ENCODE measurements at regions not wholly inside any gene's neighbourhood (a gene's known extent, or its start where the extent isn't known, plus 50 kb on each side); places are given as distances from the start of the nearest gene placed in this dataset.
A peak's percentile ranks its signal among the peaks of the same experiment; 100 is the strongest.
"Not testable (repeated sequence)": the region's sequence is repeated elsewhere in the genome, so short reads cannot be mapped to it uniquely, and the experiment has no call there.

DNA sequence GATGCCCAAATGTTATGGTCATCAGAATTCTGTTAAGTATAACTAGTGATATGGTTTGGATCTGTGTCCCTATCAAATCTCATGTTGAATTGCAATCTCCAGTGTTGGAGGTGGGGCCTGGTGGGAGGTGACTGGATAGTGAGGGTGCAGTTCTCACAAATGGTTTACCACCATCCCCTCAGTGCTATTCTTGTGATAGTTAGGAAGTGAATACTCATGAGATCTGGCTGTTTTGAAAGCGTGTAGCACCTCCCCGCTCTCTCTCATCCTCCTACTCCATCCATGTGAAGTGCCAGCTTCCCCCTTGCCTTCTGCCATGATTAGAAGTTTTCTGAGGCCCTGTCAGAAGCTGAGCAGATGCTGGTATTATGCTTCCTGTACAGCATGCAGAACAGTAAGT is 359.5 kb downstream of the TMEM167A start:
- POLR2A ChIA-PET = interaction anchor here (0.6 kb wide), 1 partner anchor 30 kb away, joined by 4 read pairs; no protein-coding TSS in a partner anchor
- in situ Hi-C loops (cut with MboI) = no loop called here

DNA sequence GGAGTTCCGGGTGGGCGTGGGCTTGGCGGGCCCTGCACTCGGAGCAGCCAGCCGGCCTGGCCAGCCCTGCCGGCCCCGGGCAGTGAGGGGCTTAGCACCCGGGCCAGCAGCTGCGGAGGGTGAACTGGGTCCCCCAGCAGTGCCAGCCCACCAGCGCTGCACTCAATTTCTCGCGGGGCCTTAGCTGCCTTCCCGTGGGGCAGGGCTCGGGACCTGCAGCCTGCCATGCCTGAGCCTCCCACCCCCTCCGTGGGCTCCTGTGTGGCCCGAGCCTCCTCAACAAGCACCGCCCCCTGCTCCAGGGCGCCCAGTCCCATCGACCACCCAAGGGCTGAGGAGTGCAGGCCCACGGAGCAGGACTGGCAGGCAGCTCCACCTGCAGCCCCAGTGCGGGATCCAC is 362.5 kb downstream of the TMEM167A start:
- H3K9ac ChIP-seq (ENCODE audit: insufficient read depth in 1 of 2, low read depth in 2 of 2, low read length in 2 of 2); ATAC-seq; H3K27me3 ChIP-seq (ENCODE audit: control insufficient read depth in 2 of 2, insufficient read depth in 2 of 2, low read length in 2 of 2); intact Hi-C loops (cut with micrococcal nuclease); DNase-seq (ENCODE audit: extremely low read depth in 1 of 4, low spot score in 3 of 4); H3K9me3 ChIP-seq (replicated peaks; ENCODE audit: control insufficient read depth, insufficient read depth, low read depth, low read length); H3K79me2 ChIP-seq (ENCODE audit: control insufficient read depth, insufficient read depth, low read length); H3K4me3 ChIP-seq; FAIRE-seq; in situ Hi-C loops (cut with MboI); H3K9me1 ChIP-seq (ENCODE audit: control insufficient read depth, insufficient read depth, low read length); H2AFZ ChIP-seq (ENCODE audit: low read depth, low read length); H3K36me3 ChIP-seq (ENCODE audit: control insufficient read depth, insufficient read depth, low read length); H3K27ac ChIP-seq (ENCODE audit: extremely low read depth, low read depth, low read length); H4K20me1 ChIP-seq (replicated peaks; ENCODE audit: control insufficient read depth, insufficient read depth, low read length); BruUV-seq (replicated peaks); H3K4me2 ChIP-seq (ENCODE audit: insufficient read depth, low read length); CTCF ChIA-PET (ENCODE audit: low intra/inter-chr PET ratio); H3K4me1 ChIP-seq (replicated peaks in 1 of 2; ENCODE audit: control insufficient read depth in 2 of 2, insufficient read depth in 2 of 2, low read length in 2 of 2): not testable (repeated sequence)
- WGBS (ENCODE audit: insufficient coverage, low coverage, missing lambda C conversion rate) = 15% methylated on average over 17 of the region's 21 CpGs
- POLR2A ChIA-PET = interaction anchor here (0.6 kb wide), 1 partner anchor 100 kb away, joined by 3 read pairs; no protein-coding TSS in a partner anchor

More for the DNA sequence above, 359.5 kb downstream of the TMEM167A start:
- no peaks in the 10 kb centered on the region; a peak in 1 of 5 replicates for H3K4me1 ChIP-seq (replicated peaks in 1 of 2; ENCODE audit: control insufficient read depth in 2 of 2, insufficient read depth in 2 of 2, low read length in 2 of 2)
- WGBS (ENCODE audit: insufficient coverage, low coverage, missing lambda C conversion rate) = 6% methylated on average over 2 of the region's 2 CpGs
- H3K36me3 ChIP-seq (ENCODE audit: control insufficient read depth, insufficient read depth, low read length) = no peaks in the 10 kb centered on the region
- no peak overlapping the region for H3K27ac ChIP-seq (ENCODE audit: extremely low read depth, low read depth, low read length)
- no TSS peak for BruUV-seq (replicated peaks)
- no peak overlapping the region for H2AFZ ChIP-seq (ENCODE audit: low read depth, low read length)
- H3K4me3 ChIP-seq = no peak overlapping the region
- CTCF ChIA-PET (ENCODE audit: low intra/inter-chr PET ratio) = interaction anchor here (0.7 kb wide), 1 partner anchor 707 kb away, joined by 3 read pairs; no protein-coding TSS in a partner anchor
- intact Hi-C loops (cut with micrococcal nuclease) = no loop called here
- H3K9ac ChIP-seq (ENCODE audit: insufficient read depth in 1 of 2, low read depth in 2 of 2, low read length in 2 of 2) = no peak overlapping the region
- no peaks in the 10 kb centered on the region for H3K9me1 ChIP-seq (ENCODE audit: control insufficient read depth, insufficient read depth, low read length)
- H3K27me3 ChIP-seq (ENCODE audit: control insufficient read depth in 2 of 2, insufficient read depth in 2 of 2, low read length in 2 of 2) = no peaks in the 10 kb centered on the region
- peak; percentile 46 for FAIRE-seq
- no peaks in the 10 kb centered on the region for H4K20me1 ChIP-seq (replicated peaks; ENCODE audit: control insufficient read depth, insufficient read depth, low read length)
- ATAC-seq = no peak
- TF ChIP-seq GTF2E2 (tag; IDR thresholded peaks at IDR 0.05) (no peak), NFIC (IDR thresholded peaks at IDR 0.05) (no peak), KAT8 (IDR thresholded peaks at IDR 0.05; ENCODE audit: low read depth) (no peak), CHCHD3 (CRISPR knock-in tag; IDR thresholded peaks at IDR 0.05) (no peak), JUNB (CRISPR knock-in tag; conservative IDR thresholded peaks at IDR 0.05) (no peak), ZNF143 (CRISPR knock-in tag; IDR thresholded peaks at IDR 0.05) (no peak)
- TF ChIP-seq, protein P1, sequence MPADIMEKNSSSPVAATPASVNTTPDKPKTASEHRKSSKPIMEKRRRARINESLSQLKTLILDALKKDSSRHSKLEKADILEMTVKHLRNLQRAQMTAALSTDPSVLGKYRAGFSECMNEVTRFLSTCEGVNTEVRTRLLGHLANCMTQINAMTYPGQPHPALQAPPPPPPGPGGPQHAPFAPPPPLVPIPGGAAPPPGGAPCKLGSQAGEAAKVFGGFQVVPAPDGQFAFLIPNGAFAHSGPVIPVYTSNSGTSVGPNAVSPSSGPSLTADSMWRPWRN (IDR thresholded peaks at IDR 0.05; ENCODE audit: low read depth) = no peak
- TF ChIP-seq, protein P2, sequence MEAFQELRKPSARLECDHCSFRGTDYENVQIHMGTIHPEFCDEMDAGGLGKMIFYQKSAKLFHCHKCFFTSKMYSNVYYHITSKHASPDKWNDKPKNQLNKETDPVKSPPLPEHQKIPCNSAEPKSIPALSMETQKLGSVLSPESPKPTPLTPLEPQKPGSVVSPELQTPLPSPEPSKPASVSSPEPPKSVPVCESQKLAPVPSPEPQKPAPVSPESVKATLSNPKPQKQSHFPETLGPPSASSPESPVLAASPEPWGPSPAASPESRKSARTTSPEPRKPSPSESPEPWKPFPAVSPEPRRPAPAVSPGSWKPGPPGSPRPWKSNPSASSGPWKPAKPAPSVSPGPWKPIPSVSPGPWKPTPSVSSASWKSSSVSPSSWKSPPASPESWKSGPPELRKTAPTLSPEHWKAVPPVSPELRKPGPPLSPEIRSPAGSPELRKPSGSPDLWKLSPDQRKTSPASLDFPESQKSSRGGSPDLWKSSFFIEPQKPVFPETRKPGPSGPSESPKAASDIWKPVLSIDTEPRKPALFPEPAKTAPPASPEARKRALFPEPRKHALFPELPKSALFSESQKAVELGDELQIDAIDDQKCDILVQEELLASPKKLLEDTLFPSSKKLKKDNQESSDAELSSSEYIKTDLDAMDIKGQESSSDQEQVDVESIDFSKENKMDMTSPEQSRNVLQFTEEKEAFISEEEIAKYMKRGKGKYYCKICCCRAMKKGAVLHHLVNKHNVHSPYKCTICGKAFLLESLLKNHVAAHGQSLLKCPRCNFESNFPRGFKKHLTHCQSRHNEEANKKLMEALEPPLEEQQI (IDR thresholded peaks at IDR 0.05) = no peak
- no peak overlapping the region for H3K4me2 ChIP-seq (ENCODE audit: insufficient read depth, low read length)
- no peak for DNase-seq (ENCODE audit: extremely low read depth in 1 of 4, low spot score in 3 of 4)
- H3K9me3 ChIP-seq (replicated peaks; ENCODE audit: control insufficient read depth, insufficient read depth, low read depth, low read length) = no peaks in the 10 kb centered on the region
- H3K79me2 ChIP-seq (ENCODE audit: control insufficient read depth, insufficient read depth, low read length) = no peaks in the 10 kb centered on the region
